ENCODE measurements at regions not wholly inside any gene's neighbourhood (a gene's known extent, or its start where the extent isn't known, plus 50 kb on each side); places are given as distances from the start of the nearest gene placed in this dataset.
A peak's percentile ranks its signal among the peaks of the same experiment; 100 is the strongest.

GRCh38 chr12:91901381-91902074 lies 244.1 kb downstream of the BTG1 start:
- Histone ChIP-seq H3K4me3 (ENCODE audit: low read length) (no peak overlapping the region), H3K9me3 (ENCODE audit: low read length) (no peaks in the 10 kb centered on the region), H3K27me3 (ENCODE audit: insufficient read depth, low read length, poor library complexity, severe bottlenecking) (no peaks in the 10 kb centered on the region), H3K27ac (ENCODE audit: low read depth, low read length) (no peak overlapping the region), H3K36me3 (ENCODE audit: insufficient read depth, low read length) (no peaks in the 10 kb centered on the region), H3K4me1 (ENCODE audit: insufficient read depth, low read length) (peaks cover 3% of the 10 kb centered on the region)
- Mint-ChIP-seq H3K27me3 (no peaks in the 10 kb centered on the region), H3K4me1 (peaks cover 26 to 42% (median 41%) of the 10 kb centered on the region in 3 donors), H3K27ac (peak overlapping the region in 3 of 8 donors; percentile 23 to 84 (median 68)), H3K9me3 (peaks cover 5 to 17% (median 7%) of the 10 kb centered on the region in 5 donors), H3K36me3 (peaks cover 0 to 55% (median 11%) of the 10 kb centered on the region in 3 donors), H3K4me3 (no peak overlapping the region)
- DNase-seq: no peak
- ChIA-PET POLR2A (no interaction called here), CTCF (interaction anchor here (0.7 kb wide), 1 partner anchor 9 kb away, joined by 3 read pairs; no protein-coding TSS in a partner anchor)

DNA sequence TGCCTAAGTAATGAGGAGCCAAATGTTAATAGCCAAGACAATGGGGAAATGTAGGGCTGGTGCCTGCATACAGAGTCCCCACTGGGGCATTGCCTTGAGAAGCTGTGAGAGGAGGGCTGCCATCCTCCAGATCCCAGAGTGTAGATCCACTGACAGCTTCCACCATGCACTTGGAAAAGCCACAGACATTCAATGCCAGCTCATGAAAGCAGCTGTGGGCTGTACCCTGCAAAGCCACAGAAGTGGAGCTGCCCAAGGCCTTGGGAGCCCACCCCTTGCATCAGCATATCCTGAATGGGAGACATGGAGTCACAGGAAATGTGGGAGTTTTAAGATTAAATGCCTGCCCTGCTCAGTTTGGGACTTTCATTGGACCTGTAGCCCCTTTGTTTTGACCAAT lies 244.7 kb downstream of the BTG1 start:
- Histone ChIP-seq H3K4me3 (ENCODE audit: low read length) (no peak overlapping the region), H3K27me3 (ENCODE audit: insufficient read depth, low read length, poor library complexity, severe bottlenecking) (no peaks in the 10 kb centered on the region), H3K4me1 (ENCODE audit: insufficient read depth, low read length) (peaks cover 3% of the 10 kb centered on the region), H3K9me3 (ENCODE audit: low read length) (no peaks in the 10 kb centered on the region), H3K27ac (ENCODE audit: low read depth, low read length) (no peak overlapping the region), H3K36me3 (ENCODE audit: insufficient read depth, low read length) (no peaks in the 10 kb centered on the region)
- Mint-ChIP-seq H3K27me3 (no peaks in the 10 kb centered on the region), H3K4me3 (no peak overlapping the region), H3K27ac (no peak overlapping the region), H3K36me3 (peaks cover 0 to 51% (median 11%) of the 10 kb centered on the region in 3 donors), H3K9me3 (peaks cover 5 to 17% (median 7%) of the 10 kb centered on the region in 5 donors), H3K4me1 (peaks cover 26 to 42% (median 41%) of the 10 kb centered on the region in 3 donors)
- ChIA-PET CTCF (interaction anchor here (1.0 kb wide), 1 partner anchor 62 kb away, joined by 3 read pairs; no protein-coding TSS in a partner anchor), POLR2A (no interaction called here)
- DNase-seq: no peak

DNA sequence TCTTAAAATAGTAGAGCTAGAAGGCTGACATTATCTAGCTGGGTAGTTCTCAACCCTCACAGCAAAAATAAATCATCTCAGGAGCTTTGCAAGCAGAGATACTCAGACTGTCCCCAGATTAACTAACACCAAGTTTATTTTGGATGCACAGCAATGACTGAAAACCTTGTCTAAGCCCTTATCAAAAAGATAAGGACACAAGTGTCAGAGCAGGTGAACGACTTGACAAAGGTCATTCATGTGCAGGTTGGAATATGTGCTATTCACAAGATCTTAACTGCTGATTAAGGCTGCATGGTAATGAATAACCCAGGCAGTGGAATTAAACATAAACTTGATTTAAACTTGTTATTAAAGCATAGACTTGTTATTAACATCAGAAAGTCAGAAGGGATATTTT lies 246.6 kb downstream of the BTG1 start:
- no peak for DNase-seq
- no peak overlapping the region for H3K4me3 Mint-ChIP-seq
- Histone ChIP-seq H3K27ac (ENCODE audit: low read depth, low read length) (no peak overlapping the region), H3K36me3 (ENCODE audit: insufficient read depth, low read length) (no peaks in the 10 kb centered on the region), H3K27me3 (ENCODE audit: insufficient read depth, low read length, poor library complexity, severe bottlenecking) (no peaks in the 10 kb centered on the region), H3K9me3 (ENCODE audit: low read length) (no peaks in the 10 kb centered on the region), H3K4me3 (ENCODE audit: low read length) (no peak overlapping the region), H3K4me1 (ENCODE audit: insufficient read depth, low read length) (no peaks in the 10 kb centered on the region)
- ChIA-PET POLR2A (no interaction called here), CTCF (interaction anchor here (1.0 kb wide), 1 partner anchor 32 kb away, joined by 3 read pairs; no protein-coding TSS in a partner anchor)
- peaks cover 0 to 48% (median 11%) of the 10 kb centered on the region in 3 donors for H3K36me3 Mint-ChIP-seq
- no peaks in the 10 kb centered on the region for H3K27me3 Mint-ChIP-seq
- peaks cover 5 to 17% (median 7%) of the 10 kb centered on the region in 5 donors for H3K9me3 Mint-ChIP-seq
- no peak overlapping the region for H3K27ac Mint-ChIP-seq
- H3K4me1 Mint-ChIP-seq: peaks cover 13 to 26% (median 23%) of the 10 kb centered on the region in 3 donors

DNA sequence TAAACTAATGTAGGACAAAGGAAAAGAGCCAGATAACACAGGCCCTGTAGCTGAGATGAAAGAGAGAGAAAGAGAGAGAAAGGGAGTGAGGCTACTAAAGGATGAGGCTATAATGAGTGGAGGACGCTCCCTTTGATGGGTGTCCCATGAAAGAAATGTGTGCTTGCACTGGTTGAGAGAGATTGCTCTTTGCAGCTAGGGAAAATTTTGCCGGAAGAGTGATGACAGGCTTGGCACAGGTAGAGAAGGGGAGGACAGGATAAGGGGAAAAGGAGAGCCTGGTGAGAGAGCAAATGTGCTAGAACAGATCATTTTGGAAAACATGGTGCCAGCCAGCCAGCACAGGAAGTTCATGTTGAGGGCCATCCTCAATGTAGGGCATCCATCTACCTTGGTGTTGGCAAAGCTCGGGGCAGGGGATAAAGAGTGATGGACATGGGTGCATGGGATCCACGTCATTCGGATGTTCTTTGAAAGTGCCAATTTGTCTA lies 248.6 kb downstream of the BTG1 start:
- no peak overlapping the region for H3K27ac ChIP-seq (ENCODE audit: low read depth, low read length)
- Mint-ChIP-seq H3K27ac (peak overlapping the region in 2 of 8 donors; percentile 26 to 51), H3K4me1 (peaks cover 2 to 7% (median 6%) of the 10 kb centered on the region in 3 donors), H3K27me3 (no peaks in the 10 kb centered on the region), H3K9me3 (peaks cover 0 to 7% (median 2%) of the 10 kb centered on the region in 5 donors), H3K4me3 (no peak overlapping the region), H3K36me3 (peaks cover 0 to 38% (median 5%) of the 10 kb centered on the region in 3 donors)
- H3K4me1 ChIP-seq (ENCODE audit: insufficient read depth, low read length): no peaks in the 10 kb centered on the region
- no peaks in the 10 kb centered on the region for H3K9me3 ChIP-seq (ENCODE audit: low read length)
- H3K4me3 ChIP-seq (ENCODE audit: low read length): no peak overlapping the region
- POLR2A ChIA-PET: no interaction called here
- H3K27me3 ChIP-seq (ENCODE audit: insufficient read depth, low read length, poor library complexity, severe bottlenecking): no peaks in the 10 kb centered on the region
- H3K36me3 ChIP-seq (ENCODE audit: insufficient read depth, low read length): no peaks in the 10 kb centered on the region
- no peak for DNase-seq
- CTCF ChIA-PET: no interaction called here

DNA sequence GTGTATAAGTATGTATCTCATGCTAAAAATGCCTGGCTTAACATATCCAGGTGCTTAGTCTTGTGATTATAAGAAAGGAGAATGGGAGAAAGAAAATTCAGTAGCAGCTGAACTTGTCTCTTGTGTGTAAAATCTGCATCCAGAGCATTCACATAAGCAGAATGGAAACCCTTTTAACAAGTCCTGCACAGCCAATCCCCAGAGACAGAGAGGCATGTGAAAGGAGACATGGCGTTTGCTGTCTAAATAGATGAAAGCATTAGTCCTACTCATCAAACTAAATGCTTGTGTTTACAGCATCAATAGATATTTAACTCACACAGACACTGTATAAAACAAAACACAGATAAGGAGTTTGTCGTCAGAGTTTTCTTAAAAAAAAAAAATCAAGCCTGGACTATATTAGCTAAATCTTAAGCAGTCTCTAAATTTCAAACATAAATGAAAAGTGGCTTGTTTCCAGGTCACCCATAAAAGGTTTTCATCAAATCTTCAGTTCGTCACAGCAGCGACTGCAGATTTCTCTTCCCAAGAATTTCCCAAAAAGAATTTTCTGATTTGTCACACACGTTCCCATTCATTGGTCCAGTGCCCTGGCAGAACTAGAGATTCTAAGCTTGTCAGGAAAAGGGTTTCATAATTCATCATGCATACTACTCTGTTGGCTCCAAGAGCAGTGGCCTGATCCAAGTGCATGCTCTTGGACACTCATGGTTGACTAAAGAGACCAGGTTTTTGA lies 249.2 kb downstream of the BTG1 start:
- H3K4me3 ChIP-seq (ENCODE audit: low read length): no peak overlapping the region
- DNase-seq: no peak
- H3K9me3 Mint-ChIP-seq: peaks cover 0 to 7% (median 0%) of the 10 kb centered on the region in 5 donors
- POLR2A ChIA-PET: no interaction called here
- no peaks in the 10 kb centered on the region for H3K27me3 ChIP-seq (ENCODE audit: insufficient read depth, low read length, poor library complexity, severe bottlenecking)
- no peaks in the 10 kb centered on the region for H3K27me3 Mint-ChIP-seq
- no peaks in the 10 kb centered on the region for H3K4me1 ChIP-seq (ENCODE audit: insufficient read depth, low read length)
- H3K9me3 ChIP-seq (ENCODE audit: low read length): no peaks in the 10 kb centered on the region
- no peak overlapping the region for H3K4me3 Mint-ChIP-seq
- H3K4me1 Mint-ChIP-seq: peaks cover 0 to 7% (median 2%) of the 10 kb centered on the region in 3 donors
- H3K36me3 ChIP-seq (ENCODE audit: insufficient read depth, low read length): no peaks in the 10 kb centered on the region
- peak overlapping the region in 2 of 8 donors; percentile 1 to 26 for H3K27ac Mint-ChIP-seq
- peaks cover 0 to 32% (median 5%) of the 10 kb centered on the region in 3 donors for H3K36me3 Mint-ChIP-seq
- no peak overlapping the region for H3K27ac ChIP-seq (ENCODE audit: low read depth, low read length)
- CTCF ChIA-PET: no interaction called here

GRCh38 chr12:91894911-91895310 lies 250.7 kb downstream of the BTG1 start:
- no peak overlapping the region for H3K27ac Mint-ChIP-seq
- H3K27me3 ChIP-seq (ENCODE audit: insufficient read depth, low read length, poor library complexity, severe bottlenecking): no peaks in the 10 kb centered on the region
- H3K4me3 Mint-ChIP-seq: no peak overlapping the region
- no peaks in the 10 kb centered on the region for H3K9me3 Mint-ChIP-seq
- no peaks in the 10 kb centered on the region for H3K27me3 Mint-ChIP-seq
- no peaks in the 10 kb centered on the region for H3K36me3 ChIP-seq (ENCODE audit: insufficient read depth, low read length)
- ChIA-PET POLR2A (no interaction called here), CTCF (interaction anchor here (0.9 kb wide), 1 partner anchor 83 kb away, joined by 3 read pairs; no protein-coding TSS in a partner anchor)
- peaks cover 0 to 7% (median 2%) of the 10 kb centered on the region in 3 donors for H3K4me1 Mint-ChIP-seq
- H3K36me3 Mint-ChIP-seq: peaks cover 0 to 21% (median 2%) of the 10 kb centered on the region in 3 donors
- H3K4me1 ChIP-seq (ENCODE audit: insufficient read depth, low read length): no peaks in the 10 kb centered on the region
- no peaks in the 10 kb centered on the region for H3K9me3 ChIP-seq (ENCODE audit: low read length)
- no peak for DNase-seq
- no peak overlapping the region for H3K4me3 ChIP-seq (ENCODE audit: low read length)
- no peak overlapping the region for H3K27ac ChIP-seq (ENCODE audit: low read depth, low read length)

DNA sequence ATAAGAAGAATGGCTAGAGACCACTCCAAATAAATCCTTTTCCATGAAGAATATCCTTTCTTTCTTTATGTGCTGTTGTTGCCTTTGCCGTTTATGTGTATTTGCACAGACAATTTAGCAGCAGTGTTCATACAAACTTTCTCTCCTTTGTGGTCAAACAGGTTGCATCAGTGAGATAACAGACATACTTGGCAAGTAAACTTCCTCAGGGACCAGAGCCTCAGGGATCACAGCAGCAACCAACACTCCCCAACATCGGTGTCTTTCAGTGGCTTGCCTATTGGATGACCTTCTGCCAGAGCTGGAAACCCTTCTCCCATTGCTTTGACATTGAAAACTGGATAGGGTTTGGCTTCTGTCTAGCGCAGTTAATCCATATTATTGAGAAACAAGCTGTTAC lies 252.2 kb downstream of the BTG1 start:
- ChIA-PET CTCF (no interaction called here), POLR2A (interaction anchor here (0.7 kb wide), 1 partner anchor 105 kb away, joined by 3 read pairs; no protein-coding TSS in a partner anchor)
- Histone ChIP-seq H3K27ac (ENCODE audit: low read depth, low read length) (no peak overlapping the region), H3K36me3 (ENCODE audit: insufficient read depth, low read length) (no peaks in the 10 kb centered on the region), H3K9me3 (ENCODE audit: low read length) (no peaks in the 10 kb centered on the region), H3K4me3 (ENCODE audit: low read length) (no peak overlapping the region), H3K27me3 (ENCODE audit: insufficient read depth, low read length, poor library complexity, severe bottlenecking) (no peaks in the 10 kb centered on the region), H3K4me1 (ENCODE audit: insufficient read depth, low read length) (no peaks in the 10 kb centered on the region)
- Mint-ChIP-seq H3K4me3 (no peak overlapping the region), H3K36me3 (peaks cover 0 to 16% (median 3%) of the 10 kb centered on the region in 3 donors), H3K27ac (no peak overlapping the region), H3K27me3 (no peaks in the 10 kb centered on the region), H3K4me1 (peaks cover 0 to under 1% (median 0%) of the 10 kb centered on the region in 3 donors), H3K9me3 (no peaks in the 10 kb centered on the region)
- DNase-seq: no peak
